SK-N-SH treated with all-trans-retinoic acid at 6 μM for 48 hours (cell line): ENCODE measurements at regions not wholly inside any gene's neighbourhood (a gene's known extent, or its start where the extent isn't known, plus 50 kb on each side); places are given as distances from the start of the nearest gene placed in this dataset.

Source experiments
- ATAC-seq: fragments of 200-7000 bp; cut with Tn5 transposase; 3 replicates; pipeline ENCODE4 v1.9.1; 2020; ENCODE audit warnings: mild to moderate bottlenecking, moderate library complexity
- ARNTL ChIP-seq: fragments of 450-650 bp; formaldehyde crosslinking; IDR thresholded peaks from 2 replicates; pipeline ENCODE4 v1.5.0; 2020; ENCODE audit warnings: low read depth, mild to moderate bottlenecking, moderate library complexity, borderline replicate concordance
- CREB5 ChIP-seq: fragments of 250-450 bp; sonication (Bioruptor Pico); IDR thresholded peaks from 2 replicates; pipeline ENCODE4 v1.5.1; 2020; ENCODE audit warnings: low read depth, mild to moderate bottlenecking, moderate library complexity
- CSDC2 ChIP-seq: fragments of 250-450 bp; sonication (Bioruptor Pico); IDR thresholded peaks from 2 replicates; pipeline ENCODE4 v1.5.0; 2020; ENCODE audit warnings: mild to moderate bottlenecking, moderate library complexity
- CSRNP3 ChIP-seq: fragments of 250-450 bp; sonication (Bioruptor Pico); IDR thresholded peaks from 2 replicates; pipeline ENCODE4 v1.5.1; 2021; ENCODE audit warnings: mild to moderate bottlenecking, moderate library complexity
- GLIS3 ChIP-seq: fragments of 250-450 bp; sonication (Bioruptor Pico); IDR thresholded peaks from 2 replicates; pipeline ENCODE4 v1.5.0; 2020; ENCODE audit warnings: mild to moderate bottlenecking, moderate library complexity
- ISL1 ChIP-seq: fragments of 250-450 bp; sonication (Bioruptor Pico); IDR thresholded peaks from 2 replicates; pipeline ENCODE4 v2.1.2; 2022; ENCODE audit warnings: mild to moderate bottlenecking, moderate library complexity
- PATZ1 ChIP-seq: fragments of 250-450 bp; sonication (Bioruptor Pico); IDR thresholded peaks from 2 replicates; pipeline ENCODE4 v1.8.0; 2020; ENCODE audit warnings: mild to moderate bottlenecking, moderate library complexity, borderline replicate concordance
- POU6F1 ChIP-seq: fragments of 250-450 bp; sonication (Bioruptor Pico); IDR thresholded peaks from 2 replicates; pipeline ENCODE4 v1.8.0; 2021; ENCODE audit warnings: low read depth, mild to moderate bottlenecking, moderate library complexity, borderline replicate concordance
- PPARA ChIP-seq: fragments of 250-450 bp; sonication (Bioruptor Pico); IDR thresholded peaks from 2 replicates; pipeline ENCODE4 v1.5.0; 2020; ENCODE audit warnings: mild to moderate bottlenecking, borderline replicate concordance
- SNAI2 ChIP-seq: fragments of 250-450 bp; sonication (Bioruptor Pico); IDR thresholded peaks from 2 replicates; pipeline ENCODE4 v1.5.0; 2020; ENCODE audit warnings: mild to moderate bottlenecking, moderate library complexity
- TOX ChIP-seq: fragments of 250-450 bp; sonication (Bioruptor Pico); IDR thresholded peaks from 2 replicates; pipeline ENCODE4 v1.8.0; 2021; ENCODE audit warnings: mild to moderate bottlenecking, moderate library complexity, borderline replicate concordance
- ZC3H10 ChIP-seq: fragments of 250-450 bp; sonication (Bioruptor Pico); IDR thresholded peaks from 2 replicates; pipeline ENCODE4 v1.5.1; 2021; ENCODE audit warnings: mild to moderate bottlenecking, moderate library complexity
- ZFP3 ChIP-seq: fragments of 250-450 bp; sonication (Bioruptor Pico); IDR thresholded peaks from 2 replicates; pipeline ENCODE4 v1.5.0; 2020; ENCODE audit warnings: mild to moderate bottlenecking, moderate library complexity
- ZFP30 ChIP-seq: fragments of 450-650 bp; formaldehyde crosslinking; IDR thresholded peaks from 2 replicates; pipeline ENCODE4 v1.5.0; 2022; ENCODE audit warnings: mild to moderate bottlenecking, moderate library complexity
- ZNF70 ChIP-seq: fragments of 450-650 bp; formaldehyde crosslinking; IDR thresholded peaks from 2 replicates; pipeline ENCODE4 v1.5.0; 2020; ENCODE audit warnings: mild to moderate bottlenecking, moderate library complexity
- TF ChIP-seq, protein P1 (sequence below): fragments of 250-450 bp; sonication (Bioruptor Pico); IDR thresholded peaks from 2 replicates; pipeline ENCODE4 v1.5.0; 2020; ENCODE audit warnings: mild to moderate bottlenecking, moderate library complexity

DNA sequence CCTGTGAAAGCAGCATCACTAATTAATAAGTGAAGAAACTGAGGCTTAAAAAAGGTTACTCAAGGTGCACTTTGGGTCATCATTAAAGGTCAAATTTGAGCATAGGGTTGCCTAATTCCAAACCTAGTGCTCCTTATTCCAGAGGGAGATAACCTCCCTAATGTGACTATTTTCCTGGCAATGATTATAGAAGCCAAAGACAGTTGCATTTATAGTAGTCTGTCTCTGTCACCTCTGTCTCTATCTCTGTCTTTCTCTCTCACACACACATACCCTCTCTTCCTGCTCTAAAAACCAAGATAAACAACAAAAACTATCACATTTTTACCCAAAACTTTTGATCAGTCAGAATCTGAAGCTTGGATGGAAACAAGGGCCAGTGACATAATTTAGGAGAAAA, 172.0 kb upstream of the LMCD1 start:
- ATAC-seq = no peak
- no peak for TF ChIP-seq POU6F1 (CRISPR knock-in tag)
- no peak for TF ChIP-seq ZC3H10 (CRISPR knock-in tag)
- TF ChIP-seq ZFP30 (CRISPR knock-in tag) = no peak
- TF ChIP-seq TOX = no peak
- no peak for TF ChIP-seq GLIS3 (CRISPR knock-in tag)
- TF ChIP-seq PATZ1 (CRISPR knock-in tag) = no peak
- TF ChIP-seq ISL1 (CRISPR knock-in tag) = no peak
- no peak for TF ChIP-seq CSDC2

- TF ChIP-seq ZFP3 (CRISPR knock-in tag) (no peak), ZC3H10 (CRISPR knock-in tag) (no peak), SNAI2 (CRISPR knock-in tag) (no peak), POU6F1 (CRISPR knock-in tag) (no peak), CSRNP3 (no peak), ARNTL (CRISPR knock-in tag) (no peak), ZNF70 (CRISPR knock-in tag) (no peak), CREB5 (no peak)
- TF ChIP-seq, protein P1, sequence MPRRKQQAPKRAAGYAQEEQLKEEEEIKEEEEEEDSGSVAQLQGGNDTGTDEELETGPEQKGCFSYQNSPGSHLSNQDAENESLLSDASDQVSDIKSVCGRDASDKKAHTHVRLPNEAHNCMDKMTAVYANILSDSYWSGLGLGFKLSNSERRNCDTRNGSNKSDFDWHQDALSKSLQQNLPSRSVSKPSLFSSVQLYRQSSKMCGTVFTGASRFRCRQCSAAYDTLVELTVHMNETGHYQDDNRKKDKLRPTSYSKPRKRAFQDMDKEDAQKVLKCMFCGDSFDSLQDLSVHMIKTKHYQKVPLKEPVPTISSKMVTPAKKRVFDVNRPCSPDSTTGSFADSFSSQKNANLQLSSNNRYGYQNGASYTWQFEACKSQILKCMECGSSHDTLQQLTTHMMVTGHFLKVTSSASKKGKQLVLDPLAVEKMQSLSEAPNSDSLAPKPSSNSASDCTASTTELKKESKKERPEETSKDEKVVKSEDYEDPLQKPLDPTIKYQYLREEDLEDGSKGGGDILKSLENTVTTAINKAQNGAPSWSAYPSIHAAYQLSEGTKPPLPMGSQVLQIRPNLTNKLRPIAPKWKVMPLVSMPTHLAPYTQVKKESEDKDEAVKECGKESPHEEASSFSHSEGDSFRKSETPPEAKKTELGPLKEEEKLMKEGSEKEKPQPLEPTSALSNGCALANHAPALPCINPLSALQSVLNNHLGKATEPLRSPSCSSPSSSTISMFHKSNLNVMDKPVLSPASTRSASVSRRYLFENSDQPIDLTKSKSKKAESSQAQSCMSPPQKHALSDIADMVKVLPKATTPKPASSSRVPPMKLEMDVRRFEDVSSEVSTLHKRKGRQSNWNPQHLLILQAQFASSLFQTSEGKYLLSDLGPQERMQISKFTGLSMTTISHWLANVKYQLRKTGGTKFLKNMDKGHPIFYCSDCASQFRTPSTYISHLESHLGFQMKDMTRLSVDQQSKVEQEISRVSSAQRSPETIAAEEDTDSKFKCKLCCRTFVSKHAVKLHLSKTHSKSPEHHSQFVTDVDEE (CRISPR knock-in tag) = no peak
- no peak for ATAC-seq
Measured at GRCh38 chr3:8336456-8336855, 165.2 kb upstream of the LMCD1 start.

DNA sequence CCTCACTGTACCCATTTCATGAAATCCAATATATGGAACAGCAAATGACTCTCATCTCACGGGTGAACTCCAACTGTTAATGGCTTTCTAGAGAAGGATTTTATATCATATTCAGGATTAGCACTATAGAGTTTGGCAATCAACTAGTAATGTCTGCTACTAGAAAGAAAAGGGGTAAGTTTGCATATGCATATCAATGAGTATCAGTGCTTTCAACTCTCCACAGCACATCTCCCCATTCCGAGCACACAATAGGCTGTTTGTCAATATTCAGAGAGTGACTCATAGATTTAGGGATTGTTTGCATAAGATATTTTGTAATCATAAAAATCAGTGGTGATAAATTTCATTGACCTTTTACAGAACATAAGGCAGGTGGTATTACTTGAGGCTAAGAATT, 163.2 kb upstream of the LMCD1 start:
- TF ChIP-seq CREB5 (no peak), PPARA (CRISPR knock-in tag) (no peak)
- TF ChIP-seq, all 23 proteins: peak for 0
- no peak for ATAC-seq

- TF ChIP-seq ZFP30 (CRISPR knock-in tag) = no peak
- peak; percentile 77 for TF ChIP-seq ISL1 (CRISPR knock-in tag)
- TF ChIP-seq, protein P1 (CRISPR knock-in tag) = no peak
- no peak for ATAC-seq
Measured at GRCh38 chr3:8341821-8342247, 159.8 kb upstream of the LMCD1 start.
